GM12873 (cell line): ENCODE measurements at regions not wholly inside any gene's neighbourhood (a gene's known extent, or its start where the extent isn't known, plus 50 kb on each side); places are given as distances from the start of the nearest gene placed in this dataset.

Source experiments
- CTCF ChIP-seq: IDR thresholded peaks from 2 replicates; pipeline ENCODE4 v1.5.1; 2012; ENCODE audit warnings: low read depth, mild to moderate bottlenecking, moderate library complexity, low read length, control low read depth; ENCODE audit not compliant: insufficient read depth; ENCODE audit errors: missing control alignments

- TF ChIP-seq CTCF, result no peak
Measured at GRCh38 chr11:80616070-80616800, 1175.4 kb upstream of the TENM4 start.

- no peak for TF ChIP-seq CTCF
Measured at GRCh38 chr11:80613655-80614054, 1172.8 kb upstream of the TENM4 start.

- TF ChIP-seq CTCF, result no peak
Measured at GRCh38 chr11:80610516-80610915, 1169.7 kb upstream of the TENM4 start.

- no peak for TF ChIP-seq CTCF
Measured at GRCh38 chr11:80603472-80603871, 1162.6 kb upstream of the TENM4 start.

- TF ChIP-seq CTCF, result no peak
Measured at GRCh38 chr11:80598905-80599304, 1158.1 kb upstream of the TENM4 start.

- no peak for TF ChIP-seq CTCF
Measured at GRCh38 chr11:80596291-80596810, 1155.5 kb upstream of the TENM4 start.

- TF ChIP-seq CTCF, result no peak
Measured at GRCh38 chr11:80595011-80595410, 1154.2 kb upstream of the TENM4 start.
